Astrocyte (in vitro differentiated cells and primary cell): ENCODE measurements at regions not wholly inside any gene's neighbourhood (a gene's known extent, or its start where the extent isn't known, plus 50 kb on each side); places are given as distances from the start of the nearest gene placed in this dataset.

Experiments
- CTCF ChIP-seq: IDR thresholded peaks from 2 replicates; pipeline ENCODE4 v1.5.1; 2011; ENCODE audit warnings: low read depth, mild to moderate bottlenecking, inconsistent platforms, low read length, moderate library complexity; ENCODE audit not compliant: insufficient read depth
- EZH2 ChIP-seq: IDR thresholded peaks from 2 replicates; pipeline ENCODE4 v1.6.1; 2012; ENCODE audit warnings: mild to moderate bottlenecking, low read length, inconsistent platforms; ENCODE audit not compliant: insufficient read depth

GRCh38 chr6:22738194-22738593 lies 168.8 kb downstream of the HDGFL1 start:
- no peak for TF ChIP-seq EZH2
- no peak for TF ChIP-seq CTCF
